PC-9 (cell line): ENCODE measurements at regions not wholly inside any gene's neighbourhood (a gene's known extent, or its start where the extent isn't known, plus 50 kb on each side); places are given as distances from the start of the nearest gene placed in this dataset.

Experiments used
- BruUV-seq: library from RNA; stranded (reverse); fragments of 400-500 nt; replicated peaks from 2 replicates; lab custom pipeline; 2021; lab: Mats Ljungman, UMichigan
- CTCF ChIA-PET: fragments of 300-600 bp; sonication (Branson Sonifier 250); formaldehyde crosslinking; loops from one replicate; lab custom pipeline; 2022; ENCODE audit warnings: antibody characterized with exemption; lab: Charles Lee
- POLR2A ChIA-PET: fragments of 300-600 bp; sonication (Branson Sonifier 250); formaldehyde crosslinking; loops from one replicate; lab custom pipeline; 2022; ENCODE audit warnings: antibody characterized with exemption; ENCODE audit not compliant: unreplicated experiment; lab: Charles Lee
- DNase-seq, 2 experiments: peaks; one replicate each; pipeline versions ENCODE4 v3.0.0 to v3.0.0-alpha.2; 2015 to 2022; ENCODE audit warnings: mixed read lengths in 1 of 2
- H2AFZ ChIP-seq: fragments of 200-600 bp; sonication (generic); 2 replicates; pipeline ENCODE4 v1.8.1; 2017; ENCODE audit warnings: antibody characterized with exemption
- H3F3A ChIP-seq: fragments of 200-600 bp; sonication (generic); 2 replicates; pipeline ENCODE4 v1.8.1; 2017; ENCODE audit warnings: antibody characterized with exemption, mild to moderate bottlenecking, low read depth; ENCODE audit not compliant: insufficient read depth
- H3K27ac ChIP-seq: fragments of 200-600 bp; sonication (generic); 2 replicates; pipeline ENCODE4 v1.6.1; 2016; ENCODE audit warnings: mixed run types
- H3K27me3 ChIP-seq: fragments of 200-600 bp; sonication (generic); 2 replicates; pipeline ENCODE4 v1.6.1; 2016; ENCODE audit warnings: low read depth, mixed run types; ENCODE audit not compliant: insufficient read depth
- H3K36me3 ChIP-seq: fragments of 200-600 bp; sonication (generic); 2 replicates; pipeline ENCODE4 v1.6.1; 2016; ENCODE audit warnings: low read depth, mixed run types
- H3K4me1 ChIP-seq: fragments of 200-600 bp; sonication (generic); replicated peaks from 2 replicates; pipeline ENCODE4 v1.6.1; 2016; ENCODE audit warnings: mixed run types; ENCODE audit not compliant: insufficient read depth
- H3K4me2 ChIP-seq: fragments of 200-600 bp; sonication (generic); 2 replicates; pipeline ENCODE4 v1.6.1; 2017; ENCODE audit warnings: mixed run types
- H3K4me3 ChIP-seq: fragments of 200-600 bp; sonication (generic); 2 replicates; pipeline ENCODE4 v1.6.1; 2016; ENCODE audit warnings: mixed run types
- H3K79me2 ChIP-seq: fragments of 200-600 bp; sonication (generic); 2 replicates; pipeline ENCODE4 v1.6.1; 2017; ENCODE audit warnings: low read depth, mixed run types
- H3K9me2 ChIP-seq: fragments of 200-600 bp; sonication (generic); 2 replicates; pipeline ENCODE4 v1.8.1; 2017; ENCODE audit warnings: mild to moderate bottlenecking; ENCODE audit not compliant: insufficient read depth
- H3K9me3 ChIP-seq: fragments of 200-600 bp; sonication (generic); 2 replicates; pipeline ENCODE4 v1.8.1; 2016; ENCODE audit warnings: low read depth; ENCODE audit not compliant: insufficient read depth
- H4K20me1 ChIP-seq: fragments of 200-600 bp; sonication (generic); 2 replicates; pipeline ENCODE4 v1.8.1; 2017; ENCODE audit not compliant: insufficient read depth
- CTCF ChIP-seq: fragments of 200-600 bp; sonication (generic); conservative IDR thresholded peaks from 2 replicates; pipeline ENCODE4 v1.6.1; 2017; ENCODE audit warnings: mixed run types, antibody characterized with exemption, mild to moderate bottlenecking, moderate library complexity
- EZH2 ChIP-seq: fragments of 200-600 bp; sonication (generic); IDR thresholded peaks from 2 replicates; pipeline ENCODE4 v1.8.0; 2017; ENCODE audit warnings: antibody characterized with exemption, low read depth
- intact Hi-C: fragments of 100-400 bp; cut with micrococcal nuclease; formaldehyde crosslinking; loops from one replicate; pipeline ENCODE4 v1.10.0; 2022; ENCODE audit not compliant: unreplicated experiment

- H3K9me3 ChIP-seq: no peaks in the 10 kb centered on the region
- H3K36me3 ChIP-seq: no peaks in the 10 kb centered on the region
- CTCF ChIA-PET: no interaction called here
- H3K4me3 ChIP-seq: no peak overlapping the region
- no peak overlapping the region for H3K27ac ChIP-seq
- H3F3A ChIP-seq: no peaks in the 10 kb centered on the region
- H2AFZ ChIP-seq: no peak overlapping the region
- no peaks in the 10 kb centered on the region for H3K27me3 ChIP-seq
- H3K4me1 ChIP-seq: no peaks in the 10 kb centered on the region
- H4K20me1 ChIP-seq: no peaks in the 10 kb centered on the region; the same call in 1 of the 2 replicates
- intact Hi-C loops: no loop called here
- no TSS peak for BruUV-seq
- no peak for DNase-seq
- no peaks in the 10 kb centered on the region for H3K9me2 ChIP-seq
- no peaks in the 10 kb centered on the region for H3K79me2 ChIP-seq
- H3K4me2 ChIP-seq: no peak overlapping the region
- no peak for TF ChIP-seq CTCF
- TF ChIP-seq EZH2: no peak
- POLR2A ChIA-PET: interaction anchor here (0.6 kb wide), 1 partner anchor 955 kb away, joined by 6 read pairs; no protein-coding TSS in a partner anchor
Observed at GRCh38 chr3:22947851-22948250, 255.3 kb upstream of the UBE2E2 start.

GRCh38 chr3:22951910-22952309 is 251.2 kb upstream of the UBE2E2 start:
- Histone ChIP-seq H3F3A (no peaks in the 10 kb centered on the region), H3K9me3 (no peaks in the 10 kb centered on the region), H3K4me1 (no peaks in the 10 kb centered on the region), H2AFZ (no peak overlapping the region), H3K4me2 (no peak overlapping the region), H3K4me3 (no peak overlapping the region), H3K79me2 (no peaks in the 10 kb centered on the region), H3K27ac (no peak overlapping the region), H3K36me3 (no peaks in the 10 kb centered on the region), H3K9me2 (no peaks in the 10 kb centered on the region), H3K27me3 (no peaks in the 10 kb centered on the region), H4K20me1 (no peaks in the 10 kb centered on the region; the same call in 1 of the 2 replicates)
- TF ChIP-seq CTCF: no peak
- no peak for TF ChIP-seq EZH2
- CTCF ChIA-PET: no interaction called here
- POLR2A ChIA-PET: no interaction called here
- intact Hi-C loops: no loop called here
- BruUV-seq: no TSS peak
- DNase-seq: no peak

- CTCF ChIA-PET: no interaction called here
- no peak for DNase-seq
- H3K4me3 ChIP-seq: no peak overlapping the region
- intact Hi-C loops: no loop called here
- no peak overlapping the region for H3K27ac ChIP-seq
- no peaks in the 10 kb centered on the region for H3K36me3 ChIP-seq
- no peak overlapping the region for H3K4me2 ChIP-seq
- H3K9me2 ChIP-seq: no peaks in the 10 kb centered on the region
- H2AFZ ChIP-seq: no peak overlapping the region
- POLR2A ChIA-PET: no interaction called here
- no peaks in the 10 kb centered on the region for H3K9me3 ChIP-seq
- no peaks in the 10 kb centered on the region for H3K4me1 ChIP-seq
- no peaks in the 10 kb centered on the region for H3F3A ChIP-seq
- no TSS peak for BruUV-seq
- TF ChIP-seq CTCF (no peak), EZH2 (no peak)
- no peaks in the 10 kb centered on the region for H3K79me2 ChIP-seq
- H3K27me3 ChIP-seq: no peaks in the 10 kb centered on the region
- no peaks in the 10 kb centered on the region; the same call in 1 of the 2 replicates for H4K20me1 ChIP-seq
Observed at GRCh38 chr3:22952860-22953259, 250.3 kb upstream of the UBE2E2 start.
